ENCODE measurements at regions not wholly inside any gene's neighbourhood (a gene's known extent, or its start where the extent isn't known, plus 50 kb on each side); places are given as distances from the start of the nearest gene placed in this dataset.

GRCh38 chr7:20470082-20470481, 139.4 kb downstream of the ITGB8 start:
- TF ChIP-seq CTCF (IDR thresholded peaks at IDR 0.05) = no peak
- TF ChIP-seq POLR2A (IDR thresholded peaks at IDR 0.05) = no peak
- no peak for TF ChIP-seq POLR2AphosphoS5 (IDR thresholded peaks at IDR 0.05; ENCODE audit: insufficient read depth in 1 of 2, low read depth in 1 of 2)

Measured in vagina (tissue), 2 donors.